HEK293T (cell line): ENCODE measurements at regions not wholly inside any gene's neighbourhood (a gene's known extent, or its start where the extent isn't known, plus 50 kb on each side); places are given as distances from the start of the nearest gene placed in this dataset.

ENCODE experiments used
- CTCF ChIA-PET: fragments of 350-600 bp; formaldehyde crosslinking; extraction: SDS; loops from one replicate; lab custom pipeline; 2021; ENCODE audit warnings: antibody characterized with exemption, inconsistent platforms; lab: Yijun Ruan, JAX
- POLR2A ChIA-PET: fragments of 350-600 bp; formaldehyde crosslinking; extraction: SDS; loops from one replicate; lab custom pipeline; 2020; ENCODE audit warnings: antibody characterized with exemption, inconsistent platforms; lab: Yijun Ruan, JAX
- DNase-seq: peaks from one replicate; pipeline ENCODE4 v3.0.0; 2012; ENCODE audit warnings: mixed read lengths; ENCODE audit errors: extremely low spot score
- ARNT ChIP-seq: fragments of 450-650 bp; IDR thresholded peaks from 2 replicates; pipeline ENCODE4 v1.6.1; 2017; ENCODE audit warnings: mild to moderate bottlenecking
- BHLHE40 ChIP-seq: fragments of 450-650 bp; IDR thresholded peaks from 2 replicates; pipeline ENCODE4 v1.6.1; 2016; ENCODE audit warnings: mild to moderate bottlenecking, moderate library complexity, borderline replicate concordance
- CTBP1 ChIP-seq: fragments of 450-650 bp; IDR thresholded peaks from 2 replicates; pipeline ENCODE4 v1.6.1; 2016; ENCODE audit warnings: borderline replicate concordance
- ELF4 ChIP-seq: fragments of 450-650 bp; IDR thresholded peaks from 2 replicates; pipeline ENCODE4 v1.6.1; 2017; ENCODE audit warnings: antibody characterized with exemption
- FOXA1 ChIP-seq: fragments of 450-650 bp; IDR thresholded peaks from 2 replicates; pipeline ENCODE4 v1.6.1; 2016; ENCODE audit warnings: mild to moderate bottlenecking
- FOXK2 ChIP-seq: fragments of 450-650 bp; IDR thresholded peaks from 2 replicates; pipeline ENCODE4 v1.6.1; 2016; ENCODE audit warnings: mild to moderate bottlenecking
- FOXM1 ChIP-seq: fragments of 450-650 bp; IDR thresholded peaks from 2 replicates; pipeline ENCODE4 v1.6.1; 2017; ENCODE audit warnings: mild to moderate bottlenecking, borderline replicate concordance
- HDGF ChIP-seq: fragments of 450-650 bp; IDR thresholded peaks from 2 replicates; pipeline ENCODE4 v1.6.1; 2017; ENCODE audit warnings: antibody characterized with exemption, borderline replicate concordance
- L3MBTL2 ChIP-seq: fragments of 450-650 bp; conservative IDR thresholded peaks from 2 replicates; pipeline ENCODE4 v1.6.1; 2016; ENCODE audit warnings: mild to moderate bottlenecking
- LEF1 ChIP-seq: fragments of 450-650 bp; IDR thresholded peaks from 2 replicates; pipeline ENCODE4 v1.6.1; 2017; ENCODE audit warnings: mild to moderate bottlenecking, borderline replicate concordance
- NFRKB ChIP-seq: fragments of 450-650 bp; IDR thresholded peaks from 2 replicates; pipeline ENCODE4 v1.6.1; 2016; ENCODE audit warnings: mild to moderate bottlenecking, moderate library complexity
- PKNOX1 ChIP-seq: fragments of 450-650 bp; IDR thresholded peaks from 2 replicates; pipeline ENCODE4 v1.6.1; 2016
- SP1 ChIP-seq: fragments of 450-650 bp; IDR thresholded peaks from 2 replicates; pipeline ENCODE4 v1.6.1; 2017
- SUZ12 ChIP-seq: fragments of 450-650 bp; IDR thresholded peaks from 2 replicates; pipeline ENCODE4 v1.6.1; 2016; ENCODE audit warnings: mild to moderate bottlenecking
- TARDBP ChIP-seq: fragments of 450-650 bp; IDR thresholded peaks from 2 replicates; pipeline ENCODE4 v1.6.1; 2016
- ZNF384 ChIP-seq: fragments of 450-650 bp; IDR thresholded peaks from 2 replicates; pipeline ENCODE4 v1.6.1; 2016

- ChIA-PET POLR2A (no interaction called here), CTCF (no interaction called here)
- no peak for DNase-seq
- TF ChIP-seq LEF1 (no peak), FOXK2 (no peak), PKNOX1 (no peak), TARDBP (no peak), HDGF (no peak), NFRKB (no peak), CTBP1 (no peak), ELF4 (no peak), FOXM1 (no peak), FOXA1 (no peak), ARNT (no peak), SP1 (no peak), L3MBTL2 (no peak), SUZ12 (no peak), ZNF384 (no peak), BHLHE40 (no peak)
Observed at GRCh38 chr6:159493231-159493897, 199.7 kb downstream of the SOD2 start.

- TF ChIP-seq FOXK2: no peak
- no peak for TF ChIP-seq FOXA1
- TF ChIP-seq LEF1: no peak
- no peak for TF ChIP-seq NFRKB
- TF ChIP-seq ELF4: no peak
- TF ChIP-seq ARNT: no peak
- TF ChIP-seq SP1: no peak
- TF ChIP-seq CTBP1: no peak
- CTCF ChIA-PET: no interaction called here
- DNase-seq: no peak
- POLR2A ChIA-PET: interaction anchor here (1.0 kb wide), 1 partner anchor 11 kb away, joined by 3 read pairs; no protein-coding TSS in a partner anchor
Observed at GRCh38 chr6:159490298-159490937, 202.6 kb downstream of the SOD2 start.

- CTCF ChIA-PET: no interaction called here
- TF ChIP-seq PKNOX1 (no peak), HDGF (no peak), BHLHE40 (no peak), ARNT (no peak), ELF4 (no peak), TARDBP (no peak), FOXM1 (no peak), LEF1 (no peak), CTBP1 (no peak), FOXA1 (no peak), SUZ12 (no peak), L3MBTL2 (no peak)
- no peak for DNase-seq
- POLR2A ChIA-PET: no interaction called here
Observed at GRCh38 chr6:159487636-159488035, 205.4 kb downstream of the SOD2 start.

- CTCF ChIA-PET: no interaction called here
- POLR2A ChIA-PET: no interaction called here
- DNase-seq: no peak
- no peak for TF ChIP-seq PKNOX1
- TF ChIP-seq ELF4: no peak
- TF ChIP-seq ZNF384: no peak
- TF ChIP-seq L3MBTL2: no peak
- no peak for TF ChIP-seq BHLHE40
- TF ChIP-seq SP1: no peak
- TF ChIP-seq TARDBP: no peak
- no peak for TF ChIP-seq FOXA1
- TF ChIP-seq FOXK2: no peak
- TF ChIP-seq HDGF: no peak
- TF ChIP-seq ARNT: no peak
- no peak for TF ChIP-seq SUZ12
- TF ChIP-seq FOXM1: no peak
- TF ChIP-seq NFRKB: no peak
Observed at GRCh38 chr6:159483259-159483658, 209.8 kb downstream of the SOD2 start.

GRCh38 chr6:159481897-159482296, 211.1 kb downstream of the SOD2 start:
- no peak for DNase-seq
- ChIA-PET CTCF (no interaction called here), POLR2A (no interaction called here)

More at GRCh38 chr6:159481897-159482296, 211.1 kb downstream of the SOD2 start:
- TF ChIP-seq PKNOX1: no peak
- no peak for TF ChIP-seq SUZ12
- no peak for TF ChIP-seq NFRKB
- no peak for TF ChIP-seq FOXK2
- TF ChIP-seq CTBP1: no peak
